GM21619 (cell line): ENCODE measurements at regions not wholly inside any gene's neighbourhood (a gene's known extent, or its start where the extent isn't known, plus 50 kb on each side); places are given as distances from the start of the nearest gene placed in this dataset.
"Not testable (repeated sequence)": the region's sequence is repeated elsewhere in the genome, so short reads cannot be mapped to it uniquely, and the experiment has no call there.

Experiments
- ATAC-seq: cut with Tn5 transposase; IDR thresholded peaks from one replicate; pipeline ENCODE4 v1.9.1; 2021; ENCODE audit not compliant: unreplicated experiment

DNA sequence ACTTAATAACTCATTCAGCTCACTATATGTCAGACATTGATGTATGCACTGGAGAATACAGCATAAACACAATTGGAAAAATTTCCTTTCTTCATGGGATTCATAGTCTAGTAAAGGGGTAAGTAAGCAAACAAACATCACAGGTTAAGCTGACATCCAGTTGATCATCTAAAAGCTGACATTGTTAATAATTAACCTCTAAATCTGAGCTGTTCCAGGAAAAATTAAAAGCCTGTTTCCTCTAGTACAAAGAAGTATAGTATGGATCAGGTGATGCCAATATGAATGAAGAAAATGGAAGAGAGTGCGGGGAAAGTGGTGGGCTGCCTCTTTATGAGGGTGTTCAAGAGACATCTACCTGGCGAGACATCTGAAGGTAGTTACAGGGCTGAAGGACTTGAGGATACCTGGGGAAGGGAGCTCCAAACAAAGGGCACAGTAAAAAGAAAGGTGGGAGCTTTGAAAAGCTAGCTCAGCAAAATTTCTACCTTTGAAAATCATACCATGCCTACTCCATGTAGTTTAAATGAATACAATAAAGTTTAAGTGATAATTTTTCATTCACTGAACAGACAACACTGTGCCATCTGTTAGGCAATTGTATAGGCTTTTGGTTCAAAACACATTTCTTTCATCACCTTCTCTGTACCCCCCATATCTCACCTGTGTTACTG is 619.3 kb downstream of the TRIB2 start:
- ATAC-seq: no peak

GRCh38 chr2:13351068-13351467 is 634.3 kb downstream of the TRIB2 start:
- no peak for ATAC-seq

DNA sequence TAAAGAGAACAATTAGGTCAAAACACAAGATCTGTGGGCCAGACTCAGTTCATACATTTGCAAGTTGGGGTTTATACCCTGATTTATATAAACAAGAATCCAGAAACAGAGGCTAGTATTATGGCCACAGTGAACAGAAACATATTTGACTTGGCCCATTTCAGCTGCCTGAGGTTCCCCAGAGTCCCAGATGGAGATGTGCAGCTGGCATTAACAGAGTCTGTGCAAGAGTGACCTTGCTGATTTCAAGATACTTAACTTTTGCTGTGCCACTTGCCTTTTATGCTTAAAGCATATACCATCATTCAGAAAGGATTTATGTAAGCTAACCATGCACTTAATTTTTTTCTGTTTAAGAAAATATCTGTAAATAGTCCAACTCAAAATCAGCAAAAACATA is 636.3 kb downstream of the TRIB2 start:
- no peak for ATAC-seq

GRCh38 chr2:13354031-13354430 is 637.3 kb downstream of the TRIB2 start:
- ATAC-seq: no peak

- not testable (repeated sequence) for ATAC-seq
Observed at GRCh38 chr2:13381928-13382327, 665.2 kb downstream of the TRIB2 start.

DNA sequence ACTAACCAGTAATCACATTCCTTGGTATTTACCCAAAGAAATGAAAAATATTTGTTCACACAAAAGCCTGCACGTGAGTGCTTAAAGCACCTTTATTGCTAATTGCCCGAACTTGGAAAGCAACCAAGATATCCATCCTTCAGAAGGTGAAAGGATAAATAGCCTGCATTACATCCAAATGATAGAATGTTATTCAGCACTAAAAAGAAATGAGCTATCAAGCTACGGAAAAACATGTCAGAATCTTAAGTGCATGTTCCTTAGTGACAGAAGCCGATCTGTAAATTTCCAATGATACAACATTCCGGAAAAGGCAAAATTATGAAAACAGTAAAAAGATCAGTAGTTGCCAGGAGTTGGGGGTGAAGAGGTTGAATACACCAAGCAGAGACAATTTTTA is 672.4 kb downstream of the TRIB2 start:
- not testable (repeated sequence) for ATAC-seq

DNA sequence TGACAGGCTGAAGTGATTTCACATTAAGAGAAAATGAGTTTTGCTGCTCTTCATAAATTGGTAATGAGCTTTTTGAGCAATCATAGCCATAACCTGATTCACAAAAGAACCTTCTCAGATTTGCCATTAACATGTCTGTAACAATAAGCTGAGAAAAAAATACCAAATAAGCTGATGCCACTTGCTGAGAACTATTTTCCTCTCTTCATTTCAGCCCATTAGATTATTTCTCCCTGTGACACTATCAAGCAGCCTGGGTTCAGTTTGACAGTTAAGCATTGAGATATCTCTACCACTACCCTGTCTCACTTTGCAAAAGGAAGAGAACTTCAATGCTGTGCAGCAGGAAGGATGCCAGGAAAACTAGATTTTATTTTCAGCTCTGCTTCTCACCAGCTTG is 673.9 kb downstream of the TRIB2 start:
- ATAC-seq: no peak

DNA sequence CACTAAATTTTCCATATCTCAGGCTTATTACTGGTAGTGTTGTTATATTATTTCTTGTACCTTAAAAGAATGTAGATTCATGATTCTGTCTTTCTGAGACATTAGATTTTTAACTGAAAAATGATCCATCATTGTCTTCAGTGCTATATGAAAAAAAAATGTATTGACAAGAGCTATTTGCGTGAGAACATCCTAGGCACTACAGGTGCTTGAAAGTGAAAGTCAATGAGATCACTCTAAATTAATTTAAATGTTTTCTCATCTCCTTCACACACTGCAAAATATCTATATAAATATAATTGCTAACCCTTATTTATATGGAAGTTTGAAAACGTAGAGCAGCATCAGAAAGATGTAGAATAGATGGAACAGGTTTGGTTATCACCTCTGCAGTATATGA is 684.6 kb downstream of the TRIB2 start:
- ATAC-seq: no peak

DNA sequence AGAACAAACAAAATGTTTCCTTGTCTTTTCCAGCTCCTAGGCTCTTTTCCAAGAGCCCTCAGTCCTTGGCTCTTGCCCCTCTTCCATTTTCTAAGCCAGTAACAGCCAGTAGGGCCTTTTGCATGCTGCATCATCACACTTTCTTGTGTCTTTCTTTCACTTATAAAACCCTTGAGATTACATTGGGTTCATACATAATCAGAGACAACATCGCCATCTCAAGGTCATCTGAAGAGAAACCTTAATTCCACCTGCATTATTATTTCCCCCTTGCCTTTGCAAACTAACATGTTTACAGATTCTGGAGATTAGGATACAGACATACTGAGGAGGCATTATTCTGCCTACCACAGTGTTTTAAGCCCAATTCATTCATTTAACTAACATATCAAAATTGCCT is 697.3 kb downstream of the TRIB2 start:
- ATAC-seq: no peak

GRCh38 chr2:13414897-13415296 is 698.2 kb downstream of the TRIB2 start:
- ATAC-seq: no peak

DNA sequence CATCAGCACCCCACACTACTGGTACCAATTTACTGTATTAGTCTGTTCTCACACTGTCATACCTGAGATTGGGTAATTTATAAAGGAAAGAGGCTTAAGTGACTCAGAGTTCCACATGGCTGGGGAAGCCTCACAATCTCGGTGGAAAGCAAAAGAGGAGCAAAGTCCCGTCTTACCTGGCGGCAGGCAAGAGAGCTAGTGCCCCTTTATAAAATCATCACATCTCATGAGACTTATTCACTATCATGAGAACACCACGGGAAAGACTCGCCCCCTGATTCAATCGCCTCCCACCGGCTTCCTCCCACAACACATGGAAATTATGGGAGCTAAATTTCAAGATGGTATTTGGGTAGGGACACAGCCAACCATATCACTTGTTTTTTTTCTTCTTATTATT is 717.2 kb downstream of the TRIB2 start:
- no peak for ATAC-seq

GRCh38 chr2:13443554-13444261 is 727.0 kb downstream of the TRIB2 start:
- ATAC-seq: not testable (repeated sequence)

DNA sequence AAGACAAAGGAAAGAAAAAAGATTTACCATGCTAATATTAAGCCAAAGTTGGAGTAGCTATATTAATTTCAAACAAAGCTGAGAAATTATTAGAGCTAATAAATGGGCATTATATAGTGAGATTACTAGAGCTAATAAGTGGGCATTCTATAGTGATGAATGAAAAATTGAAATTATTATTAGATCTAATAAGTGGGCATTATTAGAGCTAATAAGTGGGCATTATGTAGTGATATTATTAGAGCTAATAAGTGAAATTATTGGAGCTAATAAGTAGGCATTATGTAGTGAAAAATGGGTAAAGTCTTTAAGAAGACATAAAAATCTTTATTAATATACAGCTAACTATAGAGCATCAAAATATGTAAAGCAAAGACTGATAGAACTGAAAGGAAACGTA is 745.7 kb downstream of the TRIB2 start:
- ATAC-seq: no peak

- ATAC-seq: no peak
Observed at GRCh38 chr2:13466076-13466475, 749.3 kb downstream of the TRIB2 start.

GRCh38 chr2:13474538-13474937 is 757.8 kb downstream of the TRIB2 start:
- no peak for ATAC-seq

DNA sequence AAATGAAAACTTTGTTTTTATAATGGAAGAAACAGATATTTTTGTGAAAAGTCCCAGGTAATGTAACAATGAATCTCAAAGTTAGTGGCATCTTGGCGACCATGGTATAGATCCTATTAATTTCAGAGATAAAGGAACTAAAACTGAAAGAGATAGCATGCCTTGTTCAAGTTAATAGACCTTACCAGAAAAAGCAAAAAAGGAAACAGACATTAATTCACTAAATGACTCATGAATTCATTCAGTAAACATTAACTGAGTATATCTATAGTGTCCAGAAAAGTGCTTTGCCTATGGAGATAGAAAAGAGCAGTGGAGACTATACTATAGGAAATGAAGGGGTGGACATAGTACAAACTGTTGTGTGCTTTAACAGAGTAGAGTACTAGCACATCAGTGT is 763.3 kb downstream of the TRIB2 start:
- peak; percentile 75 for ATAC-seq

DNA sequence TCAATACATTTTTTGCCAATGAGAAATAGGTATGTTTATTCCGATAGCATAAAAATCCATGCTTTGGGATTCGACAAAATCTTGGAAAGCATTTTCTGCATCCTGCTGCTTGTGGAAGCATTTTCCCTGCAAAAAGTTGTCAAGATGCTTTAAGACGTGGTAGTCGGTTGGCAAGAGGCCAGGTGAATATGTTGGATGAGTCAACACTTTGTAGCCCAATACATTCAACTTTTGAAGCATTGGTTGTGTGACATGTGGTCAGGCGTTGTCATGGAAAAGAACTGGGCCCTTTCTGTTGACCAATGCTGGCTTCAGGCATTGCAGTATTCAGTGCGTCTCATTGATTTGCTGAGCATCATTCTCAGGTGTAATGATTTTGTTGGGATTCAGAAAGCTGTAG is 764.5 kb downstream of the TRIB2 start:
- no peak for ATAC-seq

DNA sequence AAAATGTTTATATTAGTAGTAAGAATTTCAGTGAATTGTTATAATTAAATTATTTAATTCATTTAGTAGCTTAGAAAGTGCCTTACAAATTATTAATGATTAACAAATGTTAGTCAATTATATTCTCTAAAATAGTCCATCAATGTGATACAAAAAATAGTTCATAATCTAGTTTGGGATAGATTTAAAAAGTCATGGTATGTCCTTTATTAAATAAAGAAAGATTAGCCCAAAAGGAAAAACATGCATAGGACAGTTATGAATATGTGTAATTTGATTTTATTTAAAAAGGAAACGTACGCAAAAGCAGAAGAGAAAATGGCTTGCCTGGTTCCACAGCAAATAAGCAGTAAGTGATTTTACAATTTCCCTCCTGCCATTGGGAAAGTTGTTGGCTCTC is 768.5 kb downstream of the TRIB2 start:
- ATAC-seq: no peak

GRCh38 chr2:13488965-13489364 is 772.2 kb downstream of the TRIB2 start:
- ATAC-seq: no peak

- no peak for ATAC-seq
Observed at GRCh38 chr2:13492262-13492661, 775.5 kb downstream of the TRIB2 start.

- ATAC-seq: no peak
Observed at GRCh38 chr2:13495051-13495450, 778.3 kb downstream of the TRIB2 start.

GRCh38 chr2:13504808-13505207 is 788.1 kb downstream of the TRIB2 start:
- ATAC-seq: peak; percentile 63

- no peak for ATAC-seq
Observed at GRCh38 chr2:13508671-13509070, 791.9 kb downstream of the TRIB2 start.
